ENCODE measurements at regions not wholly inside any gene's neighbourhood (a gene's known extent, or its start where the extent isn't known, plus 50 kb on each side); places are given as distances from the start of the nearest gene placed in this dataset.
A peak's percentile ranks its signal among the peaks of the same experiment; 100 is the strongest.

DNA sequence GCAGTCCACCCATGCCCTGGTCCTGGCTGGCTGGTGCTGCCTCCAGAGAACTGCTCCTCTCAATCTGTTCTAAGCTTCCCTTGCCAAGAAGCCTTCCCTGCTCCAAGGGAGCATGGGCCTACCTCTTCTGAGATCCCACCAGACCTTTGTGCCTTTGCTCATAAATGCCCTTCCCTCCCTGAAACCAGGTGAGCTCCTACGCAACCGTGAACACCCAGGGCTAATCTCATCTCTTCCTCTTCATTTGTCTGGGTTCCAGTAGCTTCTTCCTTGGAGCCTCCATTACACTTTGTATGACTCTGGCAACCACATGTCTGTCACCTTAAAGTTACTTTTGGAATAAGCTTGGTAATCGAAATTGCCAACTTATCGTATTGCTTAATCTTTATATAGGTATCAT, 270.6 kb downstream of the PBX3 start:
- no peak for DNase-seq (ENCODE audit: low read depth)

DNA sequence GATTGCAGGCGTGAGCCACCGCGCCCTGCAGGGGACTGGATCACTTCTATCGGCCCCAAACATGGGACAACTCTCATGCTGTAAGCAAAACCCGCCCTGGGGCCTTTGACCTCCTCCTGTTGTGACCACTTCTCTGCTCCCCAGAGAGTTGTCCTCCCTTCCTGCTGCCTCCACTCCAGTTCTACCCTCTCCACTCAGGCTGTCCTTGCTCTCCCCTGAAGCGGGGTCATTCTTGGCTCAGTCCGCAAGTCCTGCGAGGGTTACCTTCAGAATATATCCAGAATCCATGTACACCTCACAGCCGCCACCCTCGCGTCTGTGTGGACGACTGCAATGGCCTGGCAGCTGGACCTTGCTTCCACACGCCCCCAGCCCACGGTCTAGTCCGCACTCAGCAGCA, 273.7 kb downstream of the PBX3 start:
- no peak for DNase-seq (ENCODE audit: low read depth)

DNA sequence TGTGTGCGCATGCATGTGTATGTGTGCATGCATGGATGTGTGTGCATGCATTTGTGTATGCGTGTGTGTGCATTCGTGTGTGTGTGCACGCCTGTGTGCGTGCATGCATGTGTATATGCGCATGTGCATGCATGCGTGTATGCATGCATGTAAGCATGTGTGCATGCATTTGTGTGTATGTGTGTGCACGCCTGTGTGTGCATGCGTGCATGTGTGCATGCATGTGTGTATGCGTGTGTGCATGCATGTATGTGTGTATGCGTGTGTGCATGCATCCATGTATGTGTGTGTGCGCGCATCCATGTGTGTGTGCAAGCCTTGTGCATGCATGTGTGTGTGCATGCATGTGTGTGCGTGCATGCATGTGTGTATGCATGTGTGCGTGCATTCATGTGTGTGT, 276.8 kb downstream of the PBX3 start:
- no peak for DNase-seq (ENCODE audit: low read depth)

DNA sequence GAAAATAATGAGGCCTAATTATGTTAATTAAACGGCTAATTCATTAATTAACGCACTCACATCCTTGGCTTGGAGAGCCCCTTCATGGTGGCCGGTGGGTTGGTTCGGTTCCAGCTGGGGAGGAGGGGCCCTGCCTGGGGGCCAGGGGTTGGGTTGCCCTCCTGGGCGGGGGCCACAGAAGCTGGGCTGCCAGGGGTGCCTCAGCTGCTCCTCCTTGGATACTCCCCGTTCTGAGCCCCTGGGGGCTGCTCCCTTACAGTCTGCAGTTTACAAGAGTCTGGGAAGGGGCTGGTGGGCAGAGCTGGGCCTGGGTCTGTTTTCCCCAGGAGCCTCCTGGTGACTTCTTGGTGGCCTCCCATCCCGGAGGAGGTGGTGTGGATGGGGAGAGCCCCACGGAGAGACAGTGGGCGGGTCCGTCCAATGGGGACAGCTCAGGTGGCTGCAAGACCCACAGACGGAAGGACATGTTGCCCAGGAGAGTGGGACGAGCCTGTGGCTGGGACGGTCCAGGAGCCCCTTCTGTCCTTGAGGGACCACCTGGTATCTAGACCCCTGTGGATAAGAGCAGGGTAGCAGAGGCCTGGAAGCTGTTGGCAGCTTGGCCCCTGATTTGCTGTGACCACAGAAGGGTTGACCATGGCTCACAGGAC, 277.5 kb downstream of the PBX3 start:
- no peak for DNase-seq (ENCODE audit: low read depth)

DNA sequence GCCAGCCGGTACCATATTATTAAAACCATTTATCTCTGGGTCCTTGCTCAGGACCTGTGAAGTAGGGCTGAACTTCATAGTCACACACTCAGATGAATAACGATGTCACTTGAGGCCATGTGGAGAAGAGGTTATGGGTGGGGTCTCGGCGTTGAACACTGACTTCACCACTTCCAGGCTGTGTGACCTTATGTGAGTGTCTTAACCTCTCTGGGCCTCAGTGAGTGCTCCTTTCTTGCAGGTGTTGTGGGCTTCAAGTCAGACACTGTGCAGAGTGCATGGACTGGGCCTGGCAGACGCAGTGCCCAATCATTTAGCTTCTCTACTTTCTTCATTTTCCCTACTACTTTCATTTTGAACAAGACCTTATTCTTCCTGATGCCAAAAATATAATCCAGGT, 278.8 kb downstream of the PBX3 start:
- no peak for DNase-seq (ENCODE audit: low read depth)

DNA sequence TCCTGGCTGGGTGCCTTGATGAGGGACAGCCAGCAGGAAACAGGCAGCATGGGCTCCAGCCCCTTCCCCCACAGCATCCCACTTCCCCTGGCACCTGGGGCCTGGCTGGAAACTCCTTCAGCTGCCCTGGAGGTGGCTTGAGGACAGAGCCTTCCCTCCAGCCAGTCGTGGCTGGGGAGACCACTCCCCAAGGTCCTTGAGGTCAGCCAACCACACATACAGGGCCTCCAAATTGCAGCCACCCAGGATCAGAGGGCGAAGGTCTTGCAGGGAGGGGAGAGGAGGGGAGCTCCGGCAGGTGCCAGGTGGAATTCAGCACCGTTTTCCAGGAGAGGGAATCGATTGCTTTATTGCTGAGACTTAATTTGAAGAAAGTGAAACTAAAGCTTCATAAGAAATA, 280.4 kb downstream of the PBX3 start:
- DNase-seq (ENCODE audit: low read depth): no peak

DNA sequence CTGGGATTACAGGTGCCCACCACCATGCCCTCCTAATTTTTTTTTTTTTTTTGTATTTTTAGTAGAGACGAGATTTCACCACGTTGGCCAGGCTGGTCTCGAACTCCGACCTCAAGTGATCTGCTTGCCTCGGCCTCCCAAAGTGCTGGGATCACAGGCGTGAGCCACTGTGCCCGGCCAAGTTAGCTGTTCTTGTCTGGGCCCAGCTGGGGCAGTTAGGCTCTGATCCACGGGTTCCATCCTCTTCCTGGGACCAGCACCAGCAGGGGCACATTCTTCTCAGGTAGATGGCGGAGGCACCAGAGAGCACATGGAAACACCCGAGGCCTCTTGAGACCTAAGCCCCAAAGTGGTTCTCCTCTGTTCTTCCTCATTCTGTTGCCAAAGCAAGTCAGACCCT, 281.6 kb downstream of the PBX3 start:
- DNase-seq (ENCODE audit: low read depth): no peak

DNA sequence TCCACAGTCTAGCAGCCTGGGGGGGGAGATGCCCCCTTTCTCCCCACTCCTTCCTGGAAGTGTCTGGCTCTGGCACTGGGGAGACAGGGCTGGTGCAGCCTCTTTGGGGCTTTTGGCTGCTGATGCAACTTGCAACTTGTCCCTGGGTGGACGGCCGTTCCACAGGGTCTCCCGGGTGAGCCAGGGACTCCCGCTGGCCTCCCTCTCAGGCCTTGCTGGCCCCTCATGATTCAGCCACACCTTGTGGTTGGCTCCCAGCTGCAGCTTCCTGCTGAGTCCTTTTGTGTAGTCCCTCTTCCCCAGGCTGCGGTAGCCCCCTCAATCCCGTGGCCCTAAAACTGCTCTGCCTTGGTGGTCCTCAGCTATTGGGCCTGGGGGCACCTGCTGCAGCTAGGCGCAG, 283.5 kb downstream of the PBX3 start:
- no peak for DNase-seq (ENCODE audit: low read depth)

DNA sequence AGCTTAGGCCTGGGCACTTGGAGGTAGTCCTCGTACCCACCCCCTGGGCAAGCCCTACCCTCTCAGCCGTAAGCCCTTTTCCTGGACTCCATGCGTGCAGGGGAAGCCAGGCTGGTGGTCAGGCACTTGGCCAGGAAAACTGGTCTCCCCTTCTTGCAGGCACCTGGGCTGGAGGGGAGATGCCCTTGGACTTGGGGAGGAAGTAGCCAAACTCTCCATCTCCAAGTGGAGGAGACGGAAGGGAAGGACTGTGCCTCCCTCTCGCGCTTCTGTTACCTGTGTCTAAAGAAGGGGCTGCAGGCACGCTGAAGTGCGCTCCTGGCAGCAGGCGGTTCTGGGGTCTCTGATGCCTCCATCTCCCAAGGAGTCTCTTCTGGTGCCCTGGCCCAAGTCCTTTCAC, 283.9 kb downstream of the PBX3 start:
- DNase-seq (ENCODE audit: low read depth): no peak

DNA sequence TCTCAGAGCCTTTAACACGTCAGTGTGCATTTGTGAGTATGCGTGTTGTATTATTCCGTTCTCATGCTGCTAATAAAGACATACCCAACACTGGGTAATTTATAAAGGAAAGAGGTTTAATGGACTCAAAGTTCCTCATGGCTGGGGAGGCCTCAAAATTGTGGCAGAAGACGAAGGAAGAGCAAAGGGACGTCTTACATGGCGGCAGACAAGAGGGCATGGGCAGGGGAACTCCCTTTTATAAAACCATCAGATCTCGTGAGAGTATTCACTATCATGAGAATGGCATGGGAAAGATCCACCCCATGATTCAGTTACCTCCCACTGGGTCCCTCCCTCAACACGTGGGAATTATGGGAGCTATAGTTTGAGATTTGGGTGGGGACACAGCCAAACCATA, 285.0 kb downstream of the PBX3 start:
- DNase-seq (ENCODE audit: low read depth): no peak

DNA sequence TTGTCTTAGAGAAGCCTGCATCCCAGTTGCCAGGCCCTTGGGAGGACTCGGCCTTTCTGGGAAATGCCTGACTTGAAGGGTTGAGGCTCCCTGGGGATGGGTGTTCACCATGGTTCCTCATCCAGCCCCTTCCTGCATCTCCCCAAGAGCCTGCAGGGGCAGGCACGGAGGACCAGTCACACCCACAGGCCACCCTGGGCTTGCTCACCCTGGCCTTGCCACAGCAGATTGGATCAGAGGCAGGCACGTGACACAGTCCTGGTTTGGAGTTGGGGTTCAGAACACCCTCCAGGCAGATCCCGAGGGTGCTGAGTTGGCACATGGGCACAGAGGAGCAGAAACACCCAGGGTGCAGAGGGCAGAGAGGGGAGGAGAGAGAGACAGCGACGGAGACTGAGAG, 286.1 kb downstream of the PBX3 start:
- no peak for DNase-seq (ENCODE audit: low read depth)

DNA sequence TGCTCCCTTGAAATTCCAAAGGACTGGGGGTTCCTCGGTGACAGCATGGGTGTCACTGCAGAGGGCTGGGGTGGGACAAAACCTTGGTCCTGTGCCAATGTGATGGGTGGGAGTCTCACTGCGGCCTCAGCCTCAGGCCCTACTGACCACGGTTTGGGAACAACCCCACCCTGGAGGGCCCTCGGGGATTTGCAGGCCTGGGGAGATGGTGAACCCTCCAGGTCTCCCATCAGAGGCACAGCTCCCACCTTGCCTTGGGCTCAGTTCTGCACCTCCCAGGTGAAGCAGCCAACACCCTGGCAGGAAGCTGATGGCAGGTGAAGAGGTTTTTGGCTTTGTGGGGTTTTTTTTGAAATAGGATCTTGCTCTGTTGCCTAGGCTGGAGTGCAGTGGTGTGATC, 286.8 kb downstream of the PBX3 start:
- no peak for DNase-seq (ENCODE audit: low read depth)

DNA sequence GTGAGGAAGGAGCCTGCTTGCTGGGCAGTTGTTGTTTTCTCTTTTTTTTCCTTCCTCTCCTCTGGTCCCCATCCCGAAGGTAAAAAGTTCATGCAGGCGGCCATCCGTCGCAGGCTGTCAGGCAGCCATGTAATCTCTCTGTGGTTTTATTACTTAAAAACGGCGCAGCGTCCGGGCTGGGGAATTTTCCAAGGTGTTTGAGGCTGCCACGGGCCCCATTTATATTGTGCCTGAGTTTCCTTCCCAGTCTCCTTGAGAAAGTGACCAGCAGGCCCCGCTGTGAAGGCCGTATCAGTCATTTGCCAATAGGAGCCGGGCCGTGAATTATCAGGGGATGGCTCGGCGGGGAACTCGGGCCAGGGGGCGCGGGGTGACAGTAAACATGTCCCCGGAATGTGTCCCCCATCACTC, 289.7 kb downstream of the PBX3 start:
- DNase-seq (ENCODE audit: low read depth): no peak

DNA sequence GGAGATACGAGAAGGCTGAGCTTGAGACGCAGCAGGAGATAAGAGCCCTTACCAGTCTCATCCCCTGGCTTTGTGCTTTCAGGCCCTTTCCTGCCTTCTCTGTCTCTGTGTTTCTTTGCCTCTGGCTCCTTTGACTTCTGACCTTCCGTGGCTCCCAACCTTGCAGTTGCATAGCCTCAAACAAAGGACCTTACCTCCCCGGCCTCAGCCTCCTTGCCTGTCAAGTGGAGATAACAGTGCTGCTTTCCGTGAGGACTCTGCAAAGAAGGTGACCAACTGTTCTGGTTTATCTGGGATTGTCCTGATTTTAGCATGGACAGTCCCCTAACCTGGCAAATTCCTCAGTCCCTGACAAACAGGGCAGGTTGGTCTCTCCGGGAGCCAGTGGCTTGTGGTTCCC, 287.8 kb upstream of the MVB12B start:
- no peak for DNase-seq (ENCODE audit: low read depth)

DNA sequence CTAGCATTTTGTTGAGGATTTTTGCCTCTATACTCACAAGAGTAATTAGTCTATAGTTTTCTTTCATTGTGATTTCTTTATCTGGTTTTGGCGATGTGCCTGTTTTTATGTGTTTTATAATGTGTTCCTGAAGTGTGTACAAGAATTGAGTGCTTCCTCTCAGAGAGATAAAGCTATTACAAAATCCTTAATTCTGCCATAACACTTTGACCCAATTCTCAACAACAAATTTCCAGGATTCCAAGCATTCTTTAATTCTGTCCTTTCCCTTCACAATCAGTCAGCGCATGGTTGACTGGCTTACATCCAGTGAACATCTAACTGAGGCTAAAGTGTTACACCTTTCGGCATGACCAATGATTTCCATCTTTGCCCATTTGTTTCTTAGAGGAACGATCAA, 282.9 kb upstream of the MVB12B start:
- DNase-seq (ENCODE audit: low read depth): no peak

DNA sequence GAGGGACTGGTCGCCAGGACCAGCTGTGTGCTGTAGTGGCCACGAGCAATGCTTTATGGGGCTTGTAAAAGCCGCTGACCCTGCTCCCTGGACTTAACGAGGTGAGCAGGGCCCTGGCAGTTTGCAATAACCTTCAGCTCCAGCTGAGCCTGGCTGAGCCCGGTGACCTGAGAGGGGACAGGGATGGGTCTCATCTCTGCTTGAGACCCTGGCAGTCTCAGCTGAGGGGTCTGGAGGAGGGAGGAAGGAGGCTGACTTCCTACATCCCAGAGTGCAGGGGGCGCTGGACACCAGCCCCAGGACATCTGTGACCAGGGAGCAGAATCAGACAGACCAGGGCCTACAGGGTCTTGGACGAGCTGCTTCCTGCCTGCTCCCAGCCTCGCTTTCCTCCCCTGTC, 277.5 kb upstream of the MVB12B start:
- no peak for DNase-seq (ENCODE audit: low read depth)

DNA sequence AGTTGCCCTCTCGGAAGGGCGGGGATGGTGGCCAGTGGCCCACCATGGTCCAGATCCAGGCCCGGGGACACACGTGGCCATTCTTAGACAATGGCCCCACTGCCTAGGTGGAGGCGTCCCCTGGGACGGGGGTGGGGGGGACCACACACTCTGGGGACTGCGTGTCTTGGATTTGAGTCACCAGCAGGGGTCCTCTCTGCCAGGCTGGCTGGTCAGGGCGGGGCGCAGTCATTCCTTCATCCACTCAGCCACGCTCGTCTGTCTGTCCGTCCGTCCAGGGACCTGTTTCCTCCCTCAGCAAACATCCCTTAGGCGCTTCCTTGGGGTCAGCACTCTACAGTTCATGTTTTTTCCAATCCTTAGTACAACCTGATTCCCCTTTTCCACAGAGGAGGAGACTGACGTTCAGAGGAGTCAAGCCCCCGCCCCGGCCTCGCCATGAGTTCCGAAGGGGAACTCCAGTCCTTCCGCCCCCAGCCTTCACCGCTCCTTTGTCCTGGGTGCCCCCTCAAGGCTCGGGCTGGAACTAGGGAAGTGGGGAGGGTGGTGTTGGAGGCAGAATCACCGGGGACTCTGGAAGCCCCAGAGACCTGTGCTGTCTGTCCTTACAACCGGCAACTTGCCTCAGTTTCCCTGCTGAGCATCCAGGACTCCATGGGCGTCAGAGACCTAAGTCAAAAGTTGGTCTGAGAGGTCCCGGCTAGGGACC, 276.6 kb upstream of the MVB12B start:
- no peak for DNase-seq (ENCODE audit: low read depth)

DNA sequence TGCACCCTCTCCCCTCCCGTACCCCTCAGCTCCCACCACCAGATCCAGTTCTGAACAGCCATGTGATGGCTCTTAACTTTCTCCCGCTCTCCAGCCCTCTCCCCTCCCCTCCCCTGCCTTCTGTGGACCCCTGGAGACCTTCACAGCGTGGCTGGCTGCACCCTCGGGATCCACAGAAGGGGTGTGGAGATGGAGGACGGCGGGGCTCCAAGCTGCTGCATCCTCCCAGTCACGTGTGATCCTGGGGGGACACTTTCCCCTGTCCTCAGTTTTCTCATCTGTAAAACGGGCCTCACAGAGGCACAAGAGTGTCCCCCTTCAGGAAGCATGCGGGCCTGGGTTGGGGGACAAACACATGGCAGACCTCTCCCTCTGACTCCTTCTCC, 276.0 kb upstream of the MVB12B start:
- DNase-seq (ENCODE audit: low read depth): no peak

DNA sequence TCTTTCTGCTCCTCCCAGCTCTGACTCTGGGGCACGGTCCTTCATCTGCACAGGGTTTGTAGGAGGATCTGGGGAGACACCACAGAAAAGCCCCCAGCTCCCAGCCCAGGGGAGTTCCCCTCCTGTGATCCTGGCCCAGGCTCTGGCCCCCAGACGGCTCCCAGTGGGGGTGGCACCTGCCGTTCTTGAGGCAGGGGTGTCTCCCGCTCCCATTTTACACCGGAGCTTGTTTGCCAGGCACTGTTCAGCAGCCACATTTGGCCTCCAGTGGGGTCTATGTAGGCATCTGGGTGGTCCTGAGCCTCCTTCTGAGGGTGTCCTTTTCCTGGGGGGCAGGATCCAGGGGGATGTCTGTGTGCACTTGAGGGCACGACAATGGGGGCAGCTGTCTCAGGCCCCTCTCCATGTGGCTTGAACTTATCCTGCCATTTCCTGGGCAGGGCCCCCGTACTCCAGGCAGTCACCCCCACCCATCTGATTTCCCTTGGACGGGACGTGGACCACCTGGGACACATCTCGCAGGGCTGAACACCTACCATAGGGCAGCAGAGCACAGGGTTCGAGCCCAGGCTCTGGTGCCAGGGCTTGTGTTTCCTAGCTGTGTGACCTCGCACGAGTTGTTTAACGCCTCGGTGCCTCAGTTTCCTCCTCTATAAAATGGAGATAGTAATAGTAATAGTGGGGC, 275.0 kb upstream of the MVB12B start:
- no peak for DNase-seq (ENCODE audit: low read depth)

DNA sequence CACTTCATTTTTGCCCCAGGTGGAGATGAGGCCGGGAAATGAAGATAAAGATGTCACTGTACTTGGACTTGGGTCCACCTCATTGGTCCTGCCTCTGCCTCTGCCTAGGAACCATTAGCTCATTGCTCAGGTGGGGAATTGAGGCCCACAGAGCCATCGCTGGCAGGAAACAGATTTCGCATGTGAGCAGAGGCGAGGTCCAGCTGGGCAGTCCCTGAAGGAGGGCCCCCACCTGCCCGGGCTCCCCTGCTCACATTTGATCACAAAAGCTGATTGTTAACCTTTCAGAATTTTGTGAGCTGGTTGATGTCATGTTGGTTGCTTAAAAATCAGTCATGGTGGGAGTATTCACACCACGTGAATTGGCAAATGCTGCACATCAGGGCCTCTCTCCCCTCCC, 273.8 kb upstream of the MVB12B start:
- DNase-seq (ENCODE audit: low read depth): no peak

DNA sequence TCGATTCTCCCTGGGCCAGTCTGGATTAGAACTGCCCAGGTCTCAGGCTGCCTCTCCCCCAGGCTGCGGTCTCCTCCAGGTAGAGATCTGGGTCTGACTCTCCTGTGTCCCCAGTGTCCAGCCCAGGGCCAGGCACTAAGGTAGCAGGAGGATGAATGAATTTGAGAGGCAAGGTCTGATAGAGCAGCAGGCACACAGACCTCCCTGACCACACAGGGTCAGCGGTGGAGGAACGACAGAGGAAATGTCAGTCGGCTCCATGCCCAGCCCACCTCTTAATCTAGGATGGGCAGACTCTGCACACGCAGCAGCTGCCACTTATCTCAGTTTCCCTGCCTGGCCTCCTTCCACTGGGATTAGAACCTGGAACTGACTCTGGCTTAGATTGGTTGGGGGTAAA, 272.7 kb upstream of the MVB12B start:
- no peak for DNase-seq (ENCODE audit: low read depth)

DNA sequence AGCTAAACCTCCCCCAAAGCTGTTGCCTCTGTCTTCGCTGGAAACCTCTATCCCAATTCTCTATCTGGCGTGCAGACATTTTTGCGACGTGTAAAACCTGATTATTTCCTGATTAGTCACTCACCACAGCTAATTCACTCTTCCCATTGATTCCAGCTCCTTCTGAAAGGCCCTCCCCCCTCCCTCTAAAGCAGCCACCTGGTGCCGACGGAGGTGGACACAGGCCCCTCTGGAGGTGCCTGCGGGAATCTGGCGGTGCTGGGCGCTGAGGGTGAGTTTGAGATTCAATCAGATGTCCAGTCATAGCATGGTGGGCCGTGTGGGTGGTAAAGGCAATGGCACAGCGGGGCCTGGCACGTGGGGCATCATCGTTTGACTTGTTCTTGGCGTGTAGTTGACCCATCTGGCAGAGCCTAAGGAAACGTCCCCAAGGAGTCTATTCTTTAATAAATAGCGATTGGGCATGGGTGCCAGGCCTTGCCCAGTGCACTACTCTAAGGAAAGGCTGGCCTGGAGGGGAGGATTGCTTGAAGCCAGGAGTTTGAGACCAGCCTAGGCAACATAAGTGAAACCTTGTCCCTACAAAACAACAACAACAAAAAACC, 271.1 kb upstream of the MVB12B start:
- peak; percentile 36 for DNase-seq (ENCODE audit: low read depth)

DNA sequence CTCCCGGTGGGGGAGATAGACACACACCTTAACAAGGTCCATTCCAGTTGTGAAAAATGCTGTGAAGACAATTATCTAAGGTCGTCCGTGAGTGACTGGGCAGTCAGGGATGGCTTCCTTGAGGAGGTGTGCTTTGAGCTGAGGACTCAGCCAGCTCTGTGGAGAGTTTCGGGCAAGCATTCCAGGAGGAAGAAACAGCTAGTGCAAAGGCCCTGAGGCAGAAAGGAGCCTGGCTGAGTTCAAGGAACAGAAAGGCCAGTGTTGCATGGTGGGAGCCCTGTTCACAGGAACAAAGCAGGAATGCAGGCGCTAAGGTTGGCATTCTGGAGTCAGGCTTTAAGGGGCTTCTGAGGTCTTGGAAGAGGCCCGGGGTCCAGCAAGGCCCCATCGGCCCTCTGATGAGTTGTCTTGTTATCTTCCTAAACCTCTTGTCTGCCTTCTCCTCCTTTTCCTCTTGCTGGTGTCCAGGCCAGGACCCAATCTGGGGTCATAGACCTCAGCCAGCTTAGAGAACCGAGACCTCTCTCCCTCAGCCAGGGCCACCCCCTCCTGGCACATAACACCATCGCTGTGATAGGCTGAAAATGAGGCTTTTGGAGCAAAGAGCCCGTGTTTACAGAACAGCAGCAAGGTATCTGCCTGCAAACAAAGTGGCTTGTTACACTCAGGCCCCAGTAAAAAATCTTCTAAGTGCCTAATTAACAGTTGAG, 270.2 kb upstream of the MVB12B start:
- no peak for DNase-seq (ENCODE audit: low read depth)
